ENCODE measurements at regions not wholly inside any gene's neighbourhood (a gene's known extent, or its start where the extent isn't known, plus 50 kb on each side); places are given as distances from the start of the nearest gene placed in this dataset.

DNA sequence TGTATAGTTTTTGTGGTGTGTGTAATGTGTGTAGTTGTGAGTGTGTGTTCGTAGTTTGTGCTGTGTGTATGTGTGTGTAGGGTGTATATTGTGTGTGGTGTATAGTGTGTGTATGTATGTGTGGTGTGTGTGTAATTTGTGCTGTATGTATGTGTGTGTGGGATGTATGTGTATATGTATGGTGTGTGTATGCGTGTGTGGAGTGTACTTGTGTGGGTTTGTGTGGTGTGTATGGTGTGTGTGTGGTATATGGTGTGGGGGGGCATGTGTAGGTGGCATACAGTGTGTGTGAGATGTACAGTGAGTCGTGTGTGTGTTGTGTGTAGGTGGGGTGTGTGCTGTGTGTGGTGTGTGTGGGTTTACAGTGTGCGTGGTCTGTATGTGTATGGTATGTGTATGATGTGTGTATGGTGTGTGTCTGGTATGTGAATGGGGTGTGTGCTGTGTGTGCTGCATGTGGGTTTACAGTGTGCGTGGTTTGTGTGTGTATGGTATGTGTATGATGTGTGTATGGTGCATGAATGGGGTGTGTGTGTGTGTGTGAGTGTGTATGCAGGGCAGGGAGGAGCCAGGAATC, 125.2 kb downstream of the GADD45G start:
- Histone ChIP-seq H3K4me2 (replicated peaks; ENCODE audit: extremely low read depth, low read length, poor library complexity, severe bottlenecking) (no peak overlapping the region), H2AFZ (ENCODE audit: insufficient read depth, low read depth, low read length, poor library complexity, severe bottlenecking) (no peak overlapping the region), H4K20me1 (ENCODE audit: insufficient read depth, low read length) (no peaks in the 10 kb centered on the region), H3K27me3 (ENCODE audit: control insufficient read depth in 2 of 2, insufficient read depth in 2 of 2, low read length in 2 of 2) (peaks cover 0 to 3% of the 10 kb centered on the region in 2 donors), H3K9ac (ENCODE audit: insufficient read depth, low read length, poor library complexity, severe bottlenecking) (no peak overlapping the region), H3K9me3 (replicated peaks in 1 of 2; ENCODE audit: control insufficient read depth in 1 of 2, insufficient read depth in 1 of 2, low read length in 2 of 2) (no peaks in the 10 kb centered on the region), H3K27ac (ENCODE audit: low read depth in 1 of 2, low read length in 2 of 2) (no peak overlapping the region), H3K4me3 (replicated peaks in 1 of 3; ENCODE audit: low read depth in 2 of 3, low read length in 3 of 3) (no peak overlapping the region), H3K36me3 (replicated peaks in 1 of 2; ENCODE audit: control insufficient read depth in 1 of 2, insufficient read depth in 2 of 2, low read length in 2 of 2) (no peaks in the 10 kb centered on the region), H3K79me2 (ENCODE audit: insufficient read depth, low read length) (no peaks in the 10 kb centered on the region), H3K4me1 (ENCODE audit: control insufficient read depth in 1 of 2, insufficient read depth in 2 of 2, low read length in 2 of 2) (peaks cover 22 to 36% of the 10 kb centered on the region in 2 donors)
- intact Hi-C loops (cut with micrococcal nuclease), result no loop called here
- no peak for TF ChIP-seq CTCF (IDR thresholded peaks at IDR 0.05)
- 86% methylated on average over 5 of the region's 5 CpGs for WGBS (ENCODE audit: insufficient coverage)
- Mint-ChIP-seq H3K4me3 (no peak overlapping the region), H3K9me3 (peaks cover 0 to 3% (median 0%) of the 10 kb centered on the region in 7 donors), H3K4me1 (peaks cover 11% of the 10 kb centered on the region), H3K27ac (no peak overlapping the region), H3K36me3 (no peaks in the 10 kb centered on the region), H3K27me3 (ENCODE audit: low read depth in 3 of 3) (peaks cover 3 to 5% (median 5%) of the 10 kb centered on the region in 3 donors)
- no peak for DNase-seq

DNA sequence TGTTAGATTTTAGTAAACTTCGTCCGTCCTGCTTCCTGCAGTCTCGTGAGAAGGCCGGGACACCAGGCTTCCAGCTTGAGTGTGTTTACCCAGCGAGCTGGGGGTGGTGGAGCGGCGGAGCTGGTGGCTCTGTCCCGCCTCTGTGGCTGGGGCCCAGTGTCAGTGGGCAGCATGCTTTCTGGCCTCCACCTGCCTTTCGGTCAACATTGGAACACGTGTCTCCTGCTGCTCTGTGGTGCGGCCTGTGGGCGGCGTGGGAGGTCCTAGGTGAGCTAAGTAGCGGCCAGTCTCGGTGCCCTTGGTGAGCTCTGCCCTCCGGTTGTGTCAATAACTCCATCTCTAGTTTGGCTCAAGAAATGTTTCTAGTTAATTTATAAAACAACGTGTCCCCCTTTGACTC, 125.9 kb downstream of the GADD45G start:
- peaks cover 28 to 42% of the 10 kb centered on the region in 2 donors for H3K4me1 ChIP-seq (ENCODE audit: control insufficient read depth in 1 of 2, insufficient read depth in 2 of 2, low read length in 2 of 2)
- H3K9me3 Mint-ChIP-seq, result peaks cover 0 to 3% (median 0%) of the 10 kb centered on the region in 7 donors
- H3K27me3 Mint-ChIP-seq (ENCODE audit: low read depth in 3 of 3), result peaks cover 3 to 5% (median 5%) of the 10 kb centered on the region in 3 donors
- H3K27me3 ChIP-seq (ENCODE audit: control insufficient read depth in 2 of 2, insufficient read depth in 2 of 2, low read length in 2 of 2), result peaks cover 0 to 3% of the 10 kb centered on the region in 2 donors
- H3K4me1 Mint-ChIP-seq, result peaks cover 18% of the 10 kb centered on the region
- H3K27ac ChIP-seq (ENCODE audit: low read depth in 1 of 2, low read length in 2 of 2), result no peak overlapping the region
- H3K36me3 ChIP-seq (replicated peaks in 1 of 2; ENCODE audit: control insufficient read depth in 1 of 2, insufficient read depth in 2 of 2, low read length in 2 of 2), result no peaks in the 10 kb centered on the region
- no peaks in the 10 kb centered on the region for H3K9me3 ChIP-seq (replicated peaks in 1 of 2; ENCODE audit: control insufficient read depth in 1 of 2, insufficient read depth in 1 of 2, low read length in 2 of 2)
- no peak overlapping the region for H2AFZ ChIP-seq (ENCODE audit: insufficient read depth, low read depth, low read length, poor library complexity, severe bottlenecking)
- H3K4me3 Mint-ChIP-seq, result no peak overlapping the region
- H3K36me3 Mint-ChIP-seq, result no peaks in the 10 kb centered on the region
- DNase-seq, result no peak
- no peaks in the 10 kb centered on the region for H3K79me2 ChIP-seq (ENCODE audit: insufficient read depth, low read length)
- no peak overlapping the region for H3K9ac ChIP-seq (ENCODE audit: insufficient read depth, low read length, poor library complexity, severe bottlenecking)
- intact Hi-C loops (cut with micrococcal nuclease), result no loop called here
- no peak for TF ChIP-seq CTCF (IDR thresholded peaks at IDR 0.05)
- H3K4me2 ChIP-seq (replicated peaks; ENCODE audit: extremely low read depth, low read length, poor library complexity, severe bottlenecking), result no peak overlapping the region
- no peak overlapping the region for H3K27ac Mint-ChIP-seq
- no peak overlapping the region for H3K4me3 ChIP-seq (replicated peaks in 1 of 3; ENCODE audit: low read depth in 2 of 3, low read length in 3 of 3)
- WGBS (ENCODE audit: insufficient coverage), result 89% methylated on average over 15 of the region's 17 CpGs
- no peaks in the 10 kb centered on the region for H4K20me1 ChIP-seq (ENCODE audit: insufficient read depth, low read length)
